C4-2B (cell line): ENCODE measurements at regions not wholly inside any gene's neighbourhood (a gene's known extent, or its start where the extent isn't known, plus 50 kb on each side); places are given as distances from the start of the nearest gene placed in this dataset.

Source experiments
- ZFX ChIP-seq: fragments of 450-650 bp; IDR thresholded peaks from 2 replicates; pipeline ENCODE4 v1.6.1; 2017
- TF ChIP-seq, protein P1 (sequence below): fragments of 450-650 bp; conservative IDR thresholded peaks from 2 replicates; pipeline ENCODE4 v1.5.1; 2017; ENCODE audit warnings: mild to moderate bottlenecking

DNA sequence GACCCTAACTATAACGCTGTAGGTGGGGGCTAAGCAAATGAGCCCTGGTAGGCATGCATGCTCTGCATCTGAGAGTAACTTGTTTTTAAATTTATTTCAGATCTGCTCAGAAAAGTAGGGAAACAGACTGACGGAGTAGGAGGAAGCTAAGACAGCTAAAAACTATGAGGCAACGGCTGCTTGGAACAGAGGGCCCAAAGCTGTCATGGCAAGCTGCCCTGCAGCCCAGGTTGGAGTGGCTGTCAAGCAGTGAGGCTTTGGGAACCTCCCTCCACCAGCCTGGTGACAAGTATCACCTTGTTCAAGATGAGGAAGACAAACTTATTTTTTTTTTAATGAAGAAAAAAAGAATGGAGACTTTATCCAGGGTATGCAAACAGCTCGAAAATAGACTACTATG is 439.8 kb downstream of the NLGN4X start:
- TF ChIP-seq, protein P1, sequence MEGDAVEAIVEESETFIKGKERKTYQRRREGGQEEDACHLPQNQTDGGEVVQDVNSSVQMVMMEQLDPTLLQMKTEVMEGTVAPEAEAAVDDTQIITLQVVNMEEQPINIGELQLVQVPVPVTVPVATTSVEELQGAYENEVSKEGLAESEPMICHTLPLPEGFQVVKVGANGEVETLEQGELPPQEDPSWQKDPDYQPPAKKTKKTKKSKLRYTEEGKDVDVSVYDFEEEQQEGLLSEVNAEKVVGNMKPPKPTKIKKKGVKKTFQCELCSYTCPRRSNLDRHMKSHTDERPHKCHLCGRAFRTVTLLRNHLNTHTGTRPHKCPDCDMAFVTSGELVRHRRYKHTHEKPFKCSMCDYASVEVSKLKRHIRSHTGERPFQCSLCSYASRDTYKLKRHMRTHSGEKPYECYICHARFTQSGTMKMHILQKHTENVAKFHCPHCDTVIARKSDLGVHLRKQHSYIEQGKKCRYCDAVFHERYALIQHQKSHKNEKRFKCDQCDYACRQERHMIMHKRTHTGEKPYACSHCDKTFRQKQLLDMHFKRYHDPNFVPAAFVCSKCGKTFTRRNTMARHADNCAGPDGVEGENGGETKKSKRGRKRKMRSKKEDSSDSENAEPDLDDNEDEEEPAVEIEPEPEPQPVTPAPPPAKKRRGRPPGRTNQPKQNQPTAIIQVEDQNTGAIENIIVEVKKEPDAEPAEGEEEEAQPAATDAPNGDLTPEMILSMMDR: no peak
- TF ChIP-seq ZFX: no peak
